NT2/D1 (cell line): ENCODE measurements at regions not wholly inside any gene's neighbourhood (a gene's known extent, or its start where the extent isn't known, plus 50 kb on each side); places are given as distances from the start of the nearest gene placed in this dataset.

ENCODE experiments used
- SUZ12 ChIP-seq: IDR thresholded peaks from 2 replicates; pipeline ENCODE4 v1.6.1; 2011; ENCODE audit not compliant: insufficient read length, insufficient read depth; ENCODE audit errors: extremely low read depth
- YY1 ChIP-seq: IDR thresholded peaks from 2 replicates; pipeline ENCODE4 v1.6.1; 2011; ENCODE audit not compliant: insufficient read length, insufficient read depth
- ZNF274 ChIP-seq: IDR thresholded peaks from 2 replicates; pipeline ENCODE4 v1.6.1; 2011; ENCODE audit warnings: mild to moderate bottlenecking, low read depth, low read length

- TF ChIP-seq ZNF274 (no peak), YY1 (no peak), SUZ12 (no peak)
These were observed 187.8 kb downstream of the SNX19 start for GRCh38 chr11:130728185-130729180.
